Epidermal melanocyte (primary cell): ENCODE measurements at regions not wholly inside any gene's neighbourhood (a gene's known extent, or its start where the extent isn't known, plus 50 kb on each side); places are given as distances from the start of the nearest gene placed in this dataset.

Experiments
- DNase-seq: peaks from one replicate; pipeline ENCODE4 v3.0.0; 2011; ENCODE audit warnings: low spot score; ENCODE audit not compliant: insufficient read length

DNA sequence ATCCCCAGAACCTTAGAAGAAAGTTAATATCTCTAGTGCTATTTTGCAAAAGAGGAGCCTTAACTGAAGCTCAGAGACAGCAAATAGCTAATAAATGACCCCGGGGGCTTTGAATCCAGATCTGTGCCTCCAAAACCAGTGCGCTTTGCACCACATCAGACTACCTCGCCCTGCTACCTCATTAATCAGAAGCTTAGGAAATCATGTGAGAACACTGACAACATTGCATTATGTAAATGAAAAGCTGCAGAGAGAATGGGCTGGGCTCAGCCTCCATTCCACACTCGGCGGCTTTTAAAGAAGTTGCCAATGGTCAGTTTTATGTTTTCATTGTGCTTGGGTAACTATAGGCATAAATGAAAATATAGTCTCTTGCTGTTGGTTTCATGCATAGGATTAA lies 54.0 kb upstream of the STMND1 start:
- no peak for DNase-seq

DNA sequence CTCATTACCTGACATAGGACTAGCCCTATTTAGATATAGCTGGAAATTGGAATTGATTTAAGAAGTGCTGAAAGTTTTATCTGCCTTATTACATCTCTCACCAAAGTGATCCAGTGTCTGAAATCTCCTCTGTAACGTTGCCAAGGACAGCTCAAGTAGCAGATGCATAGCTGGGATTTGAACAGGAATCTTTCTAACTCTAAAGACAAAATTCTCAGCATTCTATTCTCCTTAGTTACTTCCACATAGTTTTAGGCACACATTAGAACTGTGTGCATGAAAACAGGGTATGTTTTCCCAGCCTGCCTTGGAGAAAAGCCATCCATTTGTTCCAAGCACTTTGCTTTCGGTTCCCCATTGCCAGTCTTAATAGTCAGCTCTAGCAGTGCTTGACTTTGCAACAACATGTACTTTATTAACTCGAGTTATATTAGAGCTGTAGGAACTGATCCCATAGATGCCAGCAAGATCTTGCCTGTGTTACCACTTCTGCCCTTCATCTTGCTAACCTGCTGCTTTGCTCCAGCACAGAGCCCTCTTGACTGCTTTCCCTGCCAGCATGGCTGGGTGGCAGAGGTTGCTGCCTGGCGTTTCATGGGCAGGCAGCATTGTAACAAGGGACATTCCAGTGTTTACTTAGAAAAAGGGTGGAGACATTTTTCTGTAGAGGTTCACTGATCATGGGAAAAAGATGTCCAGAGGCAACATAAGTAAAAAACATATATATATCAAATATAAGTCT lies 56.1 kb upstream of the STMND1 start:
- no peak for DNase-seq

DNA sequence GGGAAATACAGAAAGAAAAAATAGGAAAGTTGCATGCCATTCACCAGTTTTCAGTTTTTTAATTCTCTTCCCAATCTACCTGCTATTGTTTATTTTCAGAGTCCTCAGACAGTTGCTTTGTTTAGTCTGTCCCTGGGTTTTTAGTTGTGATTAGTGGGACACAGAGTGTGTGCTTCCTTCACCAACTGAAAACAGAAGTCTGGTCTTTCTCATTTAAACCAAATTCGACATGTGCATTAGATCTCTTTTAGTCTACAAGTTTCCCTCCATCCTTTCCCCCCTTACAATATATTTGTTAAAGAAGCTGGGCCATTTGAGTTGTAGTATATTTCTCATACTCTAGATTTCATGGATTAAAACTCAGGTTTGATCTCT lies 58.7 kb upstream of the STMND1 start:
- no peak for DNase-seq

DNA sequence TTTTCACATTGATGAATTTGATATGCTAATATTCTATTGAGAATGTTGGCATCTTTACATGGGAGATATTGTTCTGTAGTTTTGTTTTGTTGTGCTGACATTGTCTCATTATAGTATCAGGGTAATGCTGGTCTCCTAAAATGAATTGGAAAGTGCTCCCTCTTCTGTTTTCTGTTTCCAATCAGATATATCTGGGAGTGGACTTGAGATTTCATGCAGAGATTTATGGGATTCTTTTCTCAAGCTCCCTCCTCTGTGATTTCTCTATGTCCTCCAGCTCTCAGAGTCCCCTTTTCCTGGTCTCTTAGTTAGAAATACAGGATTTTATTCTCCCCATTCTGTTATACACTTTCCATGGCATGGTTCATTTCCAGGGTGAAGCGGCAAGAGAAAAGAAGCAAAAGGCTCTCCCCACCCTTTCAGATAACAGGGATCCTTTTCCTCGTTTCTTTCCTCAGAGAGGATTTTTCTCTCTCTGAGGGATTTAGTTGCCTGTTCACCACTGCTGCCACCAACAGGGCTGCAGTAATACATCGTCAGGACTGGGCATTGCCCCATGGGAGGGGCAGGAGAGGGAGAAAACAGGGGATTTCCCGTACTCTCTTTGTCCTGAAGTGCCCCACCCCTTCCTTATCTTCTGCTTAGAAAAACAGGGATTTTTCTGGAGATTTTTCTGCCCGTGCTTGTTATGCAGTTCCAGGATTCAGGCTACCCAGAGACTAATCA lies 59.3 kb upstream of the STMND1 start:
- DNase-seq, result peak; percentile 46

DNA sequence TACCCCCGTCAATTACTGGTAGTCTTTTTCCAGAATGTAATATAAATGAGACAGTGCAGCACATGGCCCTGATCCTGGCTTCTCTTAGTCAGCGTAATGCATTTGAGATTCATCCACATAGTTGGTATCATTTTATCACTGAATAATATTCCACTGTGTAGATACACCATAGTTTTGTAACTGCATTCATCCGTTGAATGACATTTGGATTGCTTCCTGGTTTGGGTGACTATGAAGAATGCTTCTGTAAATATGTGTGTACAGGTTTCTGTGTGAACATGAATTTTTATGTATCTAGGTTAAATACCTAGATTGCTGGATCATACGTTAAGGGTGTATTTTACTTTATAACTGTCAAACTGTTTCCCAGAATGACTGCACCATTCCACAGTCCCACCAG lies 62.6 kb upstream of the STMND1 start:
- DNase-seq, result no peak

DNA sequence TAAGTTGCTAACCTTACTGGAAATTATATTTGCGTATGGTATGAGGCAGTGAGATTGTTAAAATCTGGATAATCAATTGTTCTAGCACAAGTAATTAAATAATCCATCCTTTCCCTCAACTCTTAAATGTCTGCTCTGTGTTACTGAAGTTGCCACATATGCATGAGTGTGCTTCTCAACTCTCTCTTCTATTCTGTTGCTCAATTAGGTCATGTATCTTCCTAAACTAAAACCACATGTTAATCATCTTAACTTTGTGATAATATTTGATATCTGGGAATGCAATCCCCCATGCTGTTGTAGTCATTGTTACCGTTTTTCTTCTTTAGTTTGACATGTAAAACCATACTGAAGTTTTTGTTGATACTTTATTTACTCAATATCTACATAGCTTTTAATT lies 63.5 kb upstream of the STMND1 start:
- no peak for DNase-seq

DNA sequence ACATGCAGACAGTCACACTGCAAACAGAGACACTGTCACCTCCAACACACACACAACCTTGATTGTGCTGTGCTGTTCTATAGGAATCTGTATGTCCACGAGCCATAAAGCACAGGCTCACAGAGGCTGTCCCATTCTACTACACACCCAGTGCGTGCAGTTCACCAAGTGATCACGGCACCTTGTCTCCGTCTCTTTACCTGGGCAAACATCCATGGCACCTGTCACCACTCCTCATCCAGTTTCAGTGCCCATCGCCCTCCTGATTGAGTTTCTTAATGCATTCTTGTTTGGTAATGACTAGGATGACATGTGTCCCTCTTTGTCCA lies 65.8 kb upstream of the STMND1 start:
- no peak for DNase-seq

DNA sequence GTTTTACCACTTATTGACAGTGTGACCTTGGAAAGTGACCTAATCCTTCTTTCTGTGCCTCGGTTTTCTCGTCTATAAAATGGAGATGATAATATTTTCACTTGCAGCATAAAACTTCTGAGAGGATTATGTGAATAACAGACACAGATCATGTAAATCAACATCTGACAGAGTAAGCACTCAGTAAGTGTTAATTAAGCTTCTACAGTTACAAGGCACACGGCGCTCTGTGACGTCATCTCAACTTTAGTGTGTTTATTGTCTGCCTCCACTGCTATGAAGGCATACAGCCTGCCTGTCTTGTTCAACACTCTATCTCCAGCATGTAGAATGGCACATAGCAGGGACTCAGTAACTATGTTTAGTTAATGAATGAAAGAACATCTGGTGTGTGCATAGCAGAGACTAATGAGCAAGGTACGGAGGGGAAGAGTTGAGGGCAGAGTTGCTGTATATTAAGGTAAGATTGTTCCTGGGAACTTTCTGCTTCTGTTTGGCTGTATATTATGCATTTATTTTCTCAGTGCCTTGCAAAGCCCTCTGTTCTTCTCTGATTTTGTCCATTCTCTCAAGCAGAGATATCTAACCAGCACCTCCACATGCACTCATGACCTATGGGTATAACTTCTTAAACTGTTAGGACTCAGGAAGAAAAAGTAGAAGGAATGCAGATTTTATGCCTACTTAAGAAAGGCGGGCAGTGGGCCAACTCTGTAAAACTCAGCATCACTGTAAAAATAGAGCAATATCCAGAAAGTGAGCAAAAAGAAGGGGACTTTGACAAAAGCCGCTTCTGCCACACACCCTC lies 66.4 kb upstream of the STMND1 start:
- DNase-seq, result no peak

DNA sequence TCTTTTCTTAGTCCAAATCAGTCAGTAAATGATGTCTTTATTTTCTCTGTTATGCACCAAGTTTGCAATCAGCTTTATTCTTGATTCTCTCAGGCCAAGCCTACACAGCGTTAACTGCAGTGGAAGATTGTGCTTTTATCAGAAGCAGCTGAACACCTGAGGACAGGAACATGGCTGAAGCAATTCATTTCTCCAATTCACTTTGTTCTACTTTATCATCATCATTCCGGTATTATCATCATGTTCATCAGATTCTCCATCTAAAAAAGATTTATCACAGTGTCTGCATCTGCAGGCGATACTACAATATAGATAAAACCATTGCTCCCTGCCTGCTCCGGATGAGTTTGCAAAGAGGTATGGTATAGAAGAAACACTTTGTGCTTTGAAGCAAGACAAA lies 68.1 kb upstream of the STMND1 start:
- DNase-seq, result no peak

DNA sequence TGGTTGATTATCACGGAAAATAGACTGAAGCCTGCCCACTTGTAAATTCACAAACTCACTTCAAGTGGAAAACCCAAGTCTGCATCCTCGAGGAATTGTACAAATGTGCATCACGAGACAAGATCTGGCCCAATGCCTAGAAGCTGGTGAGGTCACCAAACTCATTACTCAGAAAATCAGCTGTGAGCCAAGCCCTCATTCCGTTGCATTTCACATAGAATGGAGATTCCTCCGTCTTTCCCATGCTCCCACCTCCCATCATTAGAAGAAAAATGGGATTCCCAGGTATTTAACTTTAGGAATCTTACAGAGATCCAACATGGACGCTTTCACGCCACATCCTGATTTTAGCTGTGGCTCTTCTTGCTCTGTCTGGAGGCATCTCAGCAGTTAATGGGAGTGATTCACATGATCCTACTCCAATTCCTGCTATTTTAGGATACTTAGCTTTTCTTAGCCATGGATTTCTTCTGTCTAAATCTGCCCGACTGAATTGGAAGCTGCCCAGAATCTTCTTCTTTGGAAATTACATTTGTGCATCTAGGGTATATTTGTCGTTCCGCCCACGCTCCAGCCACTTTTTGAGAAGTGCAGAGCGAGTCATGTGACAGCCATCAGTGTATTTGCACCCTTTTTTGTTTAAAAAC lies 68.7 kb upstream of the STMND1 start:
- peak; percentile 90 for DNase-seq

DNA sequence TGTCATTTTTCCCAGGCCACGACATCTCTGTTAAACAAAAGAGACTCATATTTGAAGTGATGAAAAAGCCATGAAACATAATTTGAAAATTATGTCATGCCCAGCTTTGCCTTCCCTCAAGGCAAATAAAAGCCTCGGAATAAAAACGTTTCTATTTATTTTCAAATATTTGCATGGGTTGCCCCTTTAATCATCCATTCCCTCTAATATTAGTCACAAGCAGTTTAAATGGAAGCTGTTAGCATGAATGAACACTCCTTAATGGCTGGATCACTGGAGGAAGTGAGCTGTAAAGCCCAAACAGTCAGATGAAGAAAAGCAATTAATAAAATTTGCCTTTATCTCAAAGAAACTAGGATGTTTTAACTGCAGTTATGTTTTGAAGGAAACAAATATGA lies 69.3 kb upstream of the STMND1 start:
- no peak for DNase-seq

DNA sequence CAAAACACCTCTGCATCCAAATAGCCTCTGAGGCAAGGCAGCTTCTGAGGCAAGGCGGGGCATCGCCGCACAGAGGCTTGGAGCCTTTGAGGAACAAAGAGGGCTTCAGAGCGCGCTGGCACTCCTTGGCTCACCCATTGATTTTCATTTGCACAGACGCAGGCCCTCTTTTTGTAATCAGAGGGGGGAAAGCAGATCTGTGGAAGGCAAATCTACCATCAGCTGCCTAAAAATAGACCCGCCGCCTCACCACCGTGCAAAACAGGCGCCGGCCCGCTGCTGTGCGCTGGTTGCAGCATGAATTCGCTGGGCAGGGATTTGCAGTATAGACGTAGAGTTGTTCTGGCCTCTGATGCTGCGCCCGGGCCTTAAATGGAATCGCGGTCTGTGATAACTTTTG lies 69.9 kb upstream of the STMND1 start:
- no peak for DNase-seq

DNA sequence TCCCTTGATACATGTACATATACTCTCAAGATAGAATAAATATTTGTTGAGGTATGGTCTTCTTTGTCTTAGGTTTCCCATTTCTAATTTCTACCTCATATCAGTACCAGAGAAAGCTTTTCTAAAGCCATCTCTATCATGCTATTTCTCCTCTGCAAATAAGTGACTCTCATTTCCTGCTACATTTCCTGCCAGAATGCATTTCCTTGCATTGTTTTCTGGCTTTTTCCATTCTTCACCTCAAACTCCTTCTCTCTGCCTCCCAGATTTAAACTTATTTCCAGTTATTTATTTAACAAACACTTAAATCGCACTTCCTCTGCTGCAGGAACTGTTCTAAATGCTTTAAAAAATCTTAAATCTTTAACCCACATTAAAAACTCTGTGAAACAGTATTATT lies 74.4 kb upstream of the STMND1 start:
- DNase-seq, result no peak

DNA sequence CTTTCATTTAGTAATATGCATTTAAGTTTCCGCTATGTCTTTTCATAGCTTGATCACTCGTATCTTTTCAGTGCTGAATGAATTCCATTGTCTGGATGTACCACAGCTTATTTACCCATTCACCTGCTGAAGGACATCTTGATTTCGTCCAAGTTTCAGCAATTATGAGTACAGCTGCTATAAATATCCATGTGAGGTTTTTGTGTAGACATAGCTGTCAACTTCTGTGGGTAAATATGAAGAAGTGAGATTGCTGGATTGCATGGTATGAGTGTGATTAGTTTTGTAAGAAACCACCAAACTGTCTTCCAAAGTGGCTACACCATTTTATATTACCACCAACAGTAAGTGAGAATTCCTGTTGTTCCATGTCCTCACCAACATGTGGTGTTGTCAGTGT lies 79.2 kb upstream of the STMND1 start:
- no peak for DNase-seq

DNA sequence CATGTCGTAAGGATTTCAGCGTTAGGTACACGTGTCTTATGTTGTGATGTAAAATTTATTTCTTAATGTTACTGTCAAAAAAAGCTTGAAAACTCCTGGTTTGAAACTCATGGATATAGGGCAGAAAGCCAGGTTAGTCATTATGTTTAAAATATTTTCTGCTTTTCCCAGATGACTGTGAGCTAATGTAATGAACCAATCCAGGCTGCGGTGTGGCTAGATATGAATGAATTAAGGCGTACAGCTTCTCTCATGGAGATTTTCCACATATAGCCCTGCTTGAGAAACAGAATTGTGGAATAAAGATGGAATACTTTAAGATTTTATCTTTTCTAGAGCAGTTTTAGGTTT lies 80.3 kb upstream of the STMND1 start:
- DNase-seq, result no peak

DNA sequence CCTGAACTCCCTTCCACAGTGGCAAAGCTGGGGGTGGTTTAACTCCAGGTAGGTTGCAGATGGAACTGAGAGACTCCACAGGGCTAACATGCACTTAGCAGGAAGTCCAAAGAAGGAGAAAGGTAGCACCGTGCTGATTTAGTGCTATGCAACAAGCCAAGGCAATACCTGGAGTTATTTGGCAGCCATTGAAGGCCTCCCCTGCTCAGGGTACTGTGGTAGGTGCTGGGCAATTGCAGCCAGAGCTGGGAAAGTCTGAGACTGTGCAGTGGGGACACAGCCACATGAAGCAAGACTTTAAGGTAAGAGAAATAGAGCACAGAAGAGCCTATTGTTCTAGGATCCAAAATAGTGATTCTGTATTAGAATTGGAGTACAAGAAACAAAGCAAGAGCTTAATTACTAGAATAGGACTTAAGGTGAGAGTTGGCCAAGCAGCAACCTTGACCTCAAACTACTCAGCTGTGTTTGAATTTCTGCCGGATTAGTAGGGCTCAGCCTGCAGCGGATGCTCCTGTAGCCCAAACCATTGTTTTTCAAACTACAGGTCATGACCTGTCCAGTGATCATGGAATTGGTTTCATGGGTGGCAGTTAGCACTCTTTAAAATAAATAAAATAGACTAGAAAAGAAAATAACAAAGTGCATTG lies 80.8 kb upstream of the STMND1 start:
- DNase-seq, result no peak

DNA sequence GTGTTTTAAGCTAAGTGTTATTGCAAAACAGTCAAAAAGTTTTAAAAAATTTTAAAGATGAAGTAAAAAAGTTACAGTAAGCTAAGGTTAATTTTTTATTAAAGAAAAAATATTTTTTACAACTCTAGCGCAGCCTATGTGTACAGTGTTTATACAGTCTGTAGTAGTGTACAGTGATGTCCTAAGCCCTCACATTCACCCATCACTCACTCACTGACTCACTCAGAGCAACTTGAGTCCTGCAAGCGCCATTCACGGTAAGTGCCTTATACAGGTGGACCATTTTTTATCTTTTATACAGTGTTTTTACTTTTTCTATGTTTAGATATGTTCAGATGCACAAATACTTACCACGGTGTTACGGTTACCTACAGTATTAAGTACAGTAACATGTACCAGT lies 83.4 kb upstream of the STMND1 start:
- DNase-seq, result no peak

DNA sequence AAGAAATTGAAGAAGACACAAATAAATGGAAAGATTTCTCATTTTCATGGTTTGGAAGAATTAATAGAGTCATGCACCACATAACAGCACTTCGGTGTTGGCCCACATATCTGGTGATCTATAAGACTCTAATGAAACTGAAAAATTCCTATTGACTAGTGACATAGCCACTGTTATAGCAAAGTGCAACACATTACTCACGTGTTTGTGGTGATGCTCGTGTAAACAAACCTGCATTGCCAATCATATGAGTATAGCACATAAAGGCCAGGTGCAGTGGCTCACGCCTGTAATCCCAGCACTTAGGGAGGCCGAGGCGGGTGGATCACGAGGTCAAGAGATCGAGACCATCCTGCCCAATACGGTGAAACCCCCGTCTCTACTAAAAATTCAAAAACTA lies 84.4 kb upstream of the STMND1 start:
- DNase-seq, result no peak

DNA sequence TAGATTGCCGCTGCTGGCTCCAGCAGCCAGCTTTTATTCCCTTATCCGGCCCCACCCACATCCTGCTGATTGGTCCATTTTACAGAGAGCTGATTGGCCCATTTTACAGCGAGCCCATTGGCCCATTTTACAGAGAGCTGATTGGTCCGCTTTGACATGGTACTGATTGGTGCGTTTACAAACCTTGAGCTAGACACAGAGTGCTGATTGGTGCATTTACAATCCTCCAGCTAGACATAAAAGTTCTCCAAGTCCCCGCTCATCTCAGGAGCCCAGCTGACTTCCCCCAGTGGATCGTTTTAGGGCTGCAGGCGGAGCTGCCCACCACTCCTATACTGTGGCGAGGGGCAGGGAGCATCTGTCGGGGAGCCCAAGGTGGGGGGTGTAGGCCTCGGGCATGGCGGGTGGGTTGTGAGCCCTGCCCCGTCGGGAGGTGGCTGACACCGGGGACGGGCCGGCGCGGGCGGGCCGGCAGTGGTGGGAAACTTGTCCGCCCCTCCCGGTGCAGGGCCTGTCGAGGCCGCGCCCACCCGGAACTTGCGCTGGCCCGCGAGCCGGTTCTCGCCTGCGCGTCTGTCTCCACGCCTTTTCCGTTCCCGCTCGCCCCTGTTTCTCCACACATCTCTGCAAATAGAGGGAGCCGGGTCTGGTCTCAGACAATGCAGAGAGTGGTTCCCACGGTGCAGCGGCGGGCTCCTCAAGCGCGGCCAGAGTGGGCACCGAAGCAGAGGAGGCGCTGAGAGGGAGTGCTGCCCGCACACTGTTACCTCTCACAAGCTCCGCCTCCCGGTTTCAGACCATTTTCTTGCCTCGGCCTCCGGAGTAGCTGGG lies 86.1 kb upstream of the STMND1 start:
- no peak for DNase-seq

DNA sequence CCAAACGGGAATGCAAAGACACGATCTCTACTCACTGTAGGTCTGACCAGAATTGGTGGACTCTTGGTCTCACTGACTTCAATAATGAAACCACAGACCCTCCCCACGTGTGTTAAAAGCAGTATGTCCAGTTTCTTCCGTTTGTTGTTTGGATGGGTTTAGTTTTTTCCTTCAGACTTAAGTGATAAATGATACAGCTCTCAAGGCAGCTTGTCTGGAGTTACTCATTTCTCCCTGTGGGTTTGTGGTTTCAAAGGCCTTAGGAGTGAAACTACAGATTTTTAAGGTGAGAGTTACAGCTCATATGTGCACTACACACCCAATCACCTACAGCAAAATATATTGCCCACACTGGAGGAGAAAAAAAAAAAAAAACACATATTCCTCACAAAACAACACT lies 86.7 kb upstream of the STMND1 start:
- DNase-seq, result no peak

DNA sequence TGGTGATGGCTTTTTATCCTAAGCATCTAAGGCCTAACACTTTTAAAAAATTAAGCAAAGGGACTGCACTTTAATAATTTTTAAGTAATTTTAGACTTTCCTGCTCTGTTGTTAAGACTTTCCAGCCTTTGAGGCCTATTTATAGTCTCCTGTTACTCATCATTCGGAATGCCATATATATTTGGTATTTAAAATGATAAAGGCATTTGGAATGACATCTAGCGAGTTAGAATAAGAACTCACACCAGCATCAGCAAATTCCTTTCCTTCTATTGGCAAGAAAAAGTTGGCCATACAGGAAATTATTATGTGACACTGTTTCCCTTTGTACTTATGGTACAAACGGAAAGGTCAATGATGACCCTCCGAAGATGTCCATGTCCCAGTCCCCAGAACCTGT lies 88.1 kb upstream of the STMND1 start:
- DNase-seq, result no peak
